T-helper 22 cell (primary cell): ENCODE measurements at regions not wholly inside any gene's neighbourhood (a gene's known extent, or its start where the extent isn't known, plus 50 kb on each side); places are given as distances from the start of the nearest gene placed in this dataset.

Source experiments
- DNase-seq: peaks from one replicate; pipeline ENCODE4 v3.0.0-alpha.2; 2020; ENCODE audit warnings: low read depth

DNA sequence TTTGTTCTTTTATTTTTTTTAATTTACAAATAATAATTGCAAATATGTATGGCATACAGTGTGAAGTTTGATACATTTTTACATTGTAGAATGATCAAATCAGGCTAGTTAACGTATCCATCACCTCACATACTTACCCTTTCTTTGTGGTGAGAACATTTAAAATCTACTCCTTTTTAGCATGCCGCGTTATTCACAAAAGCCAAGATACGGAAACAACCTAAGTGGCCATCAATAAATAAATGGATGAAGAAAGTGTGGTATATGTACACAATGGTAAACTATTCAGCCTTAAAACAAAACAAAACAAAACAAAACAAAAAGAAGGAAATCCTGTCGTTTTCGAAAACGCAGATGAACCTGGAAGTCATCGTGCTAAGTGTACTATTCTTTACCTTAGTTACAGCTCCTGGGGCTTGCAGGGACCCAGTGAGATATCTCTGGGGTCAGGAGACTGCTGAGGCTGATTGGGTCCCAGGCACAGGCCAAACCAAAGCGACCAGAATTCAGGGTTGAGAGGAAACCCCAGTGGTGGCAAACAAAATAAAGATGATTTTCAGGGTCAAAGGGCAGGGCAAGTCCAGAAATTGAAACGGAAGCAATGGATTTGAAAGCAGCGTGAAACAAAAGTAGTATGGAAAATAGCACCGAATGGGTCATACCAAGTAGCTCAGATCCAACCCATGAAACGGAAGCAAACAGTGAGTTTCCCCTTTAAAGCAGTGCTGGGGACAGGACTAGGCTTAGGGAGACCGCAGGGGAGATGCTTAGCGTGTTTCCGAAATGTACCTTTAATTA, 188.2 kb downstream of the PLPP3 start:
- no peak for DNase-seq

DNA sequence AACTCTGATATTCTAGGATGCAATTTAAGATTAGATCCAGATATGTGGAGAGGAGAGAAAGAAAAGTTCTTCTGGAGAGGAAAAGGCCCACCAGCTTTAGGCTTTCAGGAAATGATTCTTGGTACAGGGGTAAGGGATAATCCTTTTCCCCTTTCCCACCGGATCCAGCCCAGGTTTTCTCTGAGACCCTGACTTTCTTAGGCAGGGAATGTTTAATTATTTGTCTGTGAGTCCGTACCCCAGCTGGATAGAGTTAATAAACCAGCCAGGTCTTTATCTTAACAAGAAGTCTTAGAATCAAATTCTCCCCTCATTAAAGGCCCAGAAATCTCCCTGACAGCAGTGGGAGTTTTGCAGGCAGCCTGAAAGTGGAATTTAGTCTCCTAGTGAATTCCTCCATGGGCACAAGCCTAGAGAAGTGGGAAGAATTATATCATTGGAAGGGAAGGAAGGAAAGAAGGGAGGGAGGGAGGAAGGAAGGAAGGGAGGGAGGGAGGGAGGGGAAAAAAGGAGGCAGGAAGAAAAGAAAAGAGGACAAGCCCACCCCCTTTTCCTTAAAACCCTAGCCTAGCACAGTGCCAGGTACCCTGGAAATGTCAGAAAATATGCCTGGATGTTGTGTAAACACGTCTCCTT, 189.0 kb downstream of the PLPP3 start:
- no peak for DNase-seq

GRCh38 chr1:56389813-56390212, 189.6 kb downstream of the PLPP3 start:
- DNase-seq: no peak

DNA sequence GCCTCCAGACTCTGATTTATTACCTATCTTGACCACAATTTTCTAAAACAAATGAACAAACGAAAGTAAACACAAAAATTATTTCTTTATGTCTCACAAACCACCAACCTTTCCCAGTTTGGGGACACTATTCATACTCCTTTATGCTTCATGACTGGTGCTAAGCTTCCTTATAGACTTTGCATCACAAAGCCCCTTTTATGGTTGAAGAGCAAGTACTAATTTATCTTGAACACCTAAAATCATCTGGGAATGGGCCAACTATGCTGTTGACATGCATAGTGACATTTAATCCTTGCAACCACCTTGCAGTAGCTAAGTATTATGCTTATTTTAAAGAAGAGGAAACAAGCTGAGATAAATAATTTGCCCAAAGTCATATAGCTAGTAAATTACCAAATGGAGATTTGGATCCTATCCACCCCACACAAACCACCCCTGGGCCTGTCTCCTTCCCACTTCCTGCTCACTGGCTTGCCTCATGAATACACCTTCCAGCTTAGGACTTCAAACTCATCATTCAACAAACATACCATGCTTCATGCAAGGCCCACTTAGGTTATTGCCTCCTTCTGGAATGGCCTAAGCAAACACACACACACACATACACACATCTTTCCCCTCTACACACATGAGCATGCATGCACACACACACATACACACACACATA, 192.2 kb downstream of the PLPP3 start:
- DNase-seq: no peak

DNA sequence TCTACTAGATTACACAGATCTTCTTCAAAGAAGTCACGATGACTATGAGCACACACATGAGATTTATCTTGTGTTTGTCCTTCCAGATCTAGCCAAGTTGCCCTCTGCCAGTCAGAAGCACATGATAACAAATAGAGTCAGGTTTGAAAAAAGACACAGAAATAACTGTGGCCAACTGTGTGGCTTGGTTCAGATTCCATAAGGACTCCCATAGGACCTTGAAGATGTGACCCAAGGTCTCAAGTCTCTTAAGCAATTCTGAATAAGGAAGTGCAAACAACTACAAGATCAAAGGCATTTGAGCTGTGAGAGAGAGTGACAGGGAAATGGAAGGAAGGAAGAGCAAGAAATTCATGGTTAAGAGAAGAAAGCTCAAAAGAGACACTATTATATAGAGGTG, 194.0 kb downstream of the PLPP3 start:
- no peak for DNase-seq

DNA sequence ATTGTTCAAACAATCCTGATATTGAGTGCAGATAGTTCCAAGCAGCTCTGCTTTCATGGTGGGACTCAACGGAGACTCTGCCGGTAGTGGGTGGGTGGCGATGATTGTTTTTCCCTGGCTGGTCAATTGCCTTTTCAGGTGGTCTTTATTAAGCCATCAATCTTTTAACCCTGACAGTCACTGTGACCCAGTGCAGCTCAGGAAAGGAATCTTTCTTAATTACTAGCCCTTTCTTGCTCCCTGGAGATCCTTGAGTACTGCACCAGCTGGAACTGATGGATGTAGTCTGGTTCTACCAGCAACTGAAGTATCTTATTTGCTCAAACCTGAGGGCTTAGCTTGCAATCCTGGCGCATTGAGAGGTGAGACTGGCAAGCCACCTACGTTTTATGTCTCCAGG, 196.4 kb downstream of the PLPP3 start:
- no peak for DNase-seq

DNA sequence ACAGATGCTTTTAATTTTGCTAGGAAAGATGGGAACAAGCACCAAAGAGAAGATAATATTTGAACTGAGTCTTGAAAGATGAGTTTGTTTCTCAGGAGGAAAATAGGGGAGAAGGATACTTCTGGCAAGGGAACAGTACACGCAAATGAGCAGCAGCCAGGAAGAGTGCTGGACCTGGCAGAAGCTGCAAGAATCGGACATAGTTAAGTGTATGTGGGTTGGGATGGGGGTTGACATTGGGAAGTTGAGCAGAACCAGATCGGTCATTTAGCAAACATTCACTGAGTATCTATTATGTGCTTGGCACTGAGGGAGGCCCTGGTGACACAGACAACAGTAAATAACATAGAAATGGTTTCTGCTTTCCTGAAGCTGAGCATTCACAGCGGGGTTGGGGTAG, 198.8 kb downstream of the PLPP3 start:
- DNase-seq: no peak

DNA sequence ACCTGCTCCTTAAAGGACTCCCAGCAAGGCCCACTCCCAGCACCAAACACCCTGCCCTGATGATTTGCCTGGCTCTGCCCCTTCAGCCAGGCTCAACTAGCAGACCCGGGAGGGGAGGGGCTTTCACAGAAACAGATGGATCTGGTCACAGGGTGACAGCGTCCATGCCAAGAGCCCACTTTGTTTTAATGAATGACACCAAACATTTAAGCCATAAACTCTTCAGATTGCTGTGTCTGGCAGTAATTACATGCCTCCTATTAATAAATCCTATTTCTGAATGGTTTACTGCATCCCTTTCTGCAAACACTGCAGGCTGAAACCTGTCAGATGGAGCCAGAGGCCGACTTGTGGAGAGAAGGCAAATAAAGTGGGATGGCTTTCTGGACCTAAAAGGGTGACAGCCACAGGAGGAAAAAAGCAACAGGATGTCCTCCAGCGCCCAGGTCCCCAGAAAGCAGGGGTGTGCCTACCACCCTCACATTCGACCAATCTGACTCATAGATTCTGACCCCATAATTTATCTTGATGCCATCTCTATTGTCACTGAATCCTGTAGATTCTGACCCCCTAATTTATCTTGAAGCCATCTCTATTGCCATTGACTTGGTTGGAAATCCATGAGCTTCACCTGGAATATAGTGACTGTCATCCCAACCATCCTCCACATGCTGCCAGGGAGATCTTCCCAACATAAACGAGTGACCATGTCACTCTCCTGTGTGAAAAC, 200.9 kb downstream of the PLPP3 start:
- DNase-seq: no peak

GRCh38 chr1:56377431-56377830, 201.9 kb downstream of the PLPP3 start:
- DNase-seq: no peak

- DNase-seq: no peak
These were observed 203.0 kb downstream of the PLPP3 start for GRCh38 chr1:56376188-56376984.

DNA sequence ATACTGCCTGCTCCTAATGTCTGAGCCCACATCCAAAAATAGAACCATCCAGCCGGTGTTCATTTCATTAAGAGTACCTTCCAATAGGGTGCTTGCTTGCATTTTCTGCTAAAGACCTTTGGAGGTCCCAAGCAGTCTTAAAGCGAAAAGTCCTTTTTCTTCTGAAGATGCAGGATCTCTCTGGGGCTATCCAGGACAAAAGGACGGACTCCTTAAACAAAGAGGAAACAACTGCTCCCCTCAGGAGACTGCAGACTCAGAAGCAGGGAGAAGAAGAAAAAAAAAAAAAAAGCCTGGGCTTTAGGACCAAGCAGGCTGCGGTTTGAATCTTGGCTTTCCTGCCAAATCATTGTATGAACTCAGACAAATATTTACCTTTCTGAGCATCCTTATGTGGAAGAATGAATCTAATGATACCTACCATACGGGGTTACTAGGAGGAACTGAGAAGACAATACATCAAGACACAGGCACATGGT, 204.0 kb downstream of the PLPP3 start:
- no peak for DNase-seq

GRCh38 chr1:56374026-56374974, 205.1 kb downstream of the PLPP3 start:
- DNase-seq: no peak

- no peak for DNase-seq
These were observed 208.8 kb downstream of the PLPP3 start for GRCh38 chr1:56370513-56370912.

GRCh38 chr1:56363007-56363770, 216.2 kb downstream of the PLPP3 start:
- no peak for DNase-seq

- no peak for DNase-seq
These were observed 219.3 kb downstream of the PLPP3 start for GRCh38 chr1:56360021-56360420.

DNA sequence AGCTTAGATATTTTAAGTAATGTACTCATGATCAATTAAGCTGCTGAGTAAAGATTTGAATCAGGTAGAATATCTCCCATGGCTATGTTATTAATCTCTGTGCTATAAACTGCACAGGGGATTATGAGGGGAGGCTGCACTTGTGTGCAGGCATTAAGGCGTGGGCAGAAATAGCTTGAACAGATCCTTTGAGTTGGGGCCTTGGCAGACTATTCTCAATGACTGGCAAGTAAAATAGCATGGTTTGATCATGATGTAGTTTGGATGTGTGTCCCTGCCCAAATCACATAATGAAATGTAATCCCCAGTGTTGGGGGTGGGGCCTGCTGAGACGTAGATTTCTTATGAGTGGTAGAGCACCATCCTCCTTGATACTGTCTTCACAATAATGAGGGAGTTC, 220.3 kb downstream of the PLPP3 start:
- DNase-seq: no peak

DNA sequence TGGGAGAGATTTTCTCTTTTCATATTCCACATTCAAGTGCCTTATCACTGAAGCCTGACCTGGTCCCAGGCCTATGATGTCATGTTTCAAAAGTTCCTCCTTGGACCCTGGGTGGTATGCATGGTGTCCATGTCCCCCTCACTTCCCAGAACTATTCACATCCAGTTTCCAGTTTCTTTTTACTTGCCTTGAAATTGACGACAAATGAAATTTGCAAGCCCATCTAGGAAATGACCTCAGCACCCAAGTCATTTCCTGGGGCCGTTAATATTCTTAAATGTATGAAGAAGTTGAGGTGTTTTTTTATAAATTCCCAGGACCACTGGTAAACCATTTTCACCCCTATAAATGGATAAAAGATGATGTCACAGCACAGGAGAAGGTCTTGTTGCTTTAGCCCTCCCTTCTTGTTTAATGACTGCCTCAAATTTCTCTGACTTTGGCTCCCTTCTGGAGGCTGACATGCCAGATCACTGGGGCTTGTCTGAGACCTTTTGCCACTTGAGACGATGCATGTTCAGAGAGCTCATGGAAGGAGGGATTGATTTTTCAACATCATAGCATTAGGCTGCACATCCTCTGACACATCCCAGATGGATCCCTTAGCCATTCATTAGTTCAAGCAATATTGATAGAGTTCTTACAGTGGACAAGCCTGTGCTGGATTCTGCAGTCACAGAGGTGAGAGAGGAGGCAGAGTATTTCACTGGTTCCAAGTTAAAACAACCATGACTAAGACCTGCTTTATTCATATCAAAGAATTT, 221.3 kb downstream of the PLPP3 start:
- DNase-seq: no peak

- DNase-seq: no peak
These were observed 222.9 kb downstream of the PLPP3 start for GRCh38 chr1:56356376-56356990.
